ENCODE measurements at regions not wholly inside any gene's neighbourhood (a gene's known extent, or its start where the extent isn't known, plus 50 kb on each side); places are given as distances from the start of the nearest gene placed in this dataset.

GRCh38 chr11:13062115-13062514 lies 53.0 kb downstream of the RASSF10 start:
- Histone ChIP-seq H3K9me3 (no peaks in the 10 kb centered on the region), H3K27me3 (no peaks in the 10 kb centered on the region), H3K4me3 (no peak overlapping the region), H3K4me1 (peaks cover 4% of the 10 kb centered on the region), H3K36me3 (no peaks in the 10 kb centered on the region), H3K27ac (no peak overlapping the region)
- intact Hi-C loops (cut with DNase I) = no loop called here
- TF ChIP-seq CTCF (IDR thresholded peaks at IDR 0.05) = no peak
- TF ChIP-seq POLR2AphosphoS5 (IDR thresholded peaks at IDR 0.05; ENCODE audit: insufficient read depth in 1 of 2, low read depth in 1 of 2) = no peak
- TF ChIP-seq POLR2A (IDR thresholded peaks at IDR 0.05) = no peak
- no peak for DNase-seq (ENCODE audit: extremely low spot score in 2 of 2)

GRCh38 chr11:13064593-13064992 lies 55.5 kb downstream of the RASSF10 start:
- no peaks in the 10 kb centered on the region for H3K36me3 ChIP-seq
- no peak overlapping the region for H3K27ac ChIP-seq
- DNase-seq (ENCODE audit: extremely low spot score in 2 of 2) = no peak
- intact Hi-C loops (cut with DNase I) = no loop called here
- TF ChIP-seq POLR2AphosphoS5 (IDR thresholded peaks at IDR 0.05; ENCODE audit: insufficient read depth in 1 of 2, low read depth in 1 of 2) (no peak), POLR2A (IDR thresholded peaks at IDR 0.05) (no peak), CTCF (IDR thresholded peaks at IDR 0.05) (no peak)
- no peak overlapping the region for H3K4me3 ChIP-seq
- peaks cover 4% of the 10 kb centered on the region for H3K4me1 ChIP-seq
- no peaks in the 10 kb centered on the region for H3K27me3 ChIP-seq
- no peaks in the 10 kb centered on the region for H3K9me3 ChIP-seq

- TF ChIP-seq POLR2A (IDR thresholded peaks at IDR 0.05) = no peak
- no peak for TF ChIP-seq POLR2AphosphoS5 (IDR thresholded peaks at IDR 0.05; ENCODE audit: insufficient read depth in 1 of 2, low read depth in 1 of 2)
- TF ChIP-seq CTCF (IDR thresholded peaks at IDR 0.05) = no peak
- intact Hi-C loops (cut with DNase I) = no loop called here
- Histone ChIP-seq H3K4me3 (no peak overlapping the region), H3K9me3 (no peaks in the 10 kb centered on the region), H3K27me3 (no peaks in the 10 kb centered on the region), H3K27ac (no peak overlapping the region), H3K36me3 (no peaks in the 10 kb centered on the region), H3K4me1 (peaks cover 4% of the 10 kb centered on the region)
- no peak for DNase-seq (ENCODE audit: extremely low spot score in 2 of 2)
Measured at GRCh38 chr11:13065200-13065787, 56.2 kb downstream of the RASSF10 start.

- Histone ChIP-seq H3K27ac (no peak overlapping the region), H3K9me3 (no peaks in the 10 kb centered on the region), H3K4me1 (peaks cover 4% of the 10 kb centered on the region), H3K4me3 (no peak overlapping the region), H3K27me3 (no peaks in the 10 kb centered on the region), H3K36me3 (no peaks in the 10 kb centered on the region)
- DNase-seq (ENCODE audit: extremely low spot score in 2 of 2) = no peak
- intact Hi-C loops (cut with DNase I) = no loop called here
- TF ChIP-seq POLR2A (IDR thresholded peaks at IDR 0.05) = no peak
- TF ChIP-seq POLR2AphosphoS5 (IDR thresholded peaks at IDR 0.05; ENCODE audit: insufficient read depth in 1 of 2, low read depth in 1 of 2) = no peak
- no peak for TF ChIP-seq CTCF (IDR thresholded peaks at IDR 0.05)
Measured at GRCh38 chr11:13068211-13068610, 59.1 kb downstream of the RASSF10 start.

- peak in 1 of 2 donors; percentile 93 for DNase-seq (ENCODE audit: extremely low spot score in 2 of 2)
- Histone ChIP-seq H3K27me3 (no peaks in the 10 kb centered on the region), H3K27ac (no peak overlapping the region), H3K36me3 (no peaks in the 10 kb centered on the region), H3K4me3 (no peak overlapping the region), H3K9me3 (no peaks in the 10 kb centered on the region), H3K4me1 (peaks cover 5% of the 10 kb centered on the region)
- TF ChIP-seq CTCF (IDR thresholded peaks at IDR 0.05) (no peak), POLR2A (IDR thresholded peaks at IDR 0.05) (no peak), POLR2AphosphoS5 (IDR thresholded peaks at IDR 0.05; ENCODE audit: insufficient read depth in 1 of 2, low read depth in 1 of 2) (no peak)
- intact Hi-C loops (cut with DNase I) = no loop called here
Measured at GRCh38 chr11:13073119-13073981, 64.2 kb downstream of the RASSF10 start.

All from vagina (tissue), 2 donors.